H9 (cell line): ENCODE measurements at regions not wholly inside any gene's neighbourhood (a gene's known extent, or its start where the extent isn't known, plus 50 kb on each side); places are given as distances from the start of the nearest gene placed in this dataset.

ENCODE experiments used
- DNase-seq: peaks from one replicate; pipeline ENCODE4 v3.0.0-alpha.2; 2017
- H2AFZ ChIP-seq: one replicate; pipeline ENCODE4 v1.6.1; 2013; ENCODE audit warnings: mild to moderate bottlenecking, low read length, control low read depth, moderate library complexity
- H2AK5ac ChIP-seq: 2 replicates; pipeline ENCODE4 v1.6.1; 2013; ENCODE audit warnings: low read length, control low read depth, mixed read lengths; ENCODE audit not compliant: insufficient read length
- H2BK120ac ChIP-seq: one replicate; pipeline ENCODE4 v1.6.1; 2013; ENCODE audit warnings: low read depth, mild to moderate bottlenecking, low read length, control low read depth, inconsistent platforms; ENCODE audit not compliant: poor library complexity, severe bottlenecking
- H2BK12ac ChIP-seq: 2 replicates; pipeline ENCODE4 v1.6.1; 2013; ENCODE audit warnings: low read length, control low read depth, mixed read lengths, low read depth; ENCODE audit not compliant: insufficient read length
- H2BK15ac ChIP-seq: 2 replicates; pipeline ENCODE4 v1.6.1; 2013; ENCODE audit warnings: low read depth, low read length, control low read depth
- H2BK20ac ChIP-seq: one replicate; pipeline ENCODE4 v1.6.1; 2013; ENCODE audit warnings: low read depth, mild to moderate bottlenecking, low read length, control low read depth, inconsistent platforms; ENCODE audit not compliant: poor library complexity, severe bottlenecking
- H2BK5ac ChIP-seq: 2 replicates; pipeline ENCODE4 v1.6.1; 2013; ENCODE audit warnings: low read length, control low read depth, mixed read lengths; ENCODE audit not compliant: insufficient read length
- H3K14ac ChIP-seq: 2 replicates; pipeline ENCODE4 v1.6.1; 2013; ENCODE audit warnings: low read length, control low read depth; ENCODE audit not compliant: insufficient read depth
- H3K18ac ChIP-seq: 2 replicates; pipeline ENCODE4 v1.6.1; 2013; ENCODE audit warnings: low read depth, mild to moderate bottlenecking, mixed read lengths, low read length, control low read depth; ENCODE audit not compliant: insufficient read length
- H3K23ac ChIP-seq: 2 replicates; pipeline ENCODE4 v1.6.1; 2013; ENCODE audit warnings: low read length, control low read depth, mixed read lengths, low read depth; ENCODE audit not compliant: insufficient read length
- H3K23me2 ChIP-seq: 2 replicates; pipeline ENCODE4 v1.6.1; 2013; ENCODE audit warnings: low read depth, mild to moderate bottlenecking, mixed read lengths, low read length, control low read depth; ENCODE audit not compliant: insufficient read length, poor library complexity, severe bottlenecking
- H3K27ac ChIP-seq: 2 replicates; pipeline ENCODE4 v1.5.1; 2013; ENCODE audit warnings: low read length, control low read depth, mixed read lengths, low read depth; ENCODE audit not compliant: insufficient read length
- H3K27me3 ChIP-seq: 2 replicates; pipeline ENCODE4 v1.6.1; 2013; ENCODE audit warnings: low read length, control low read depth, inconsistent platforms; ENCODE audit not compliant: insufficient read depth
- H3K4ac ChIP-seq: 2 replicates; pipeline ENCODE4 v1.6.1; 2013; ENCODE audit warnings: low read depth, mild to moderate bottlenecking, control low read depth, inconsistent platforms, low read length, moderate library complexity
- H3K4me1 ChIP-seq: 2 replicates; pipeline ENCODE4 v1.6.1; 2013; ENCODE audit warnings: low read length, control low read depth, inconsistent platforms; ENCODE audit not compliant: insufficient read depth
- H3K4me2 ChIP-seq: 2 replicates; pipeline ENCODE4 v1.6.1; 2013; ENCODE audit warnings: low read length, control low read depth, mixed read lengths; ENCODE audit not compliant: insufficient read length, insufficient read depth
- H3K56ac ChIP-seq: 2 replicates; pipeline ENCODE4 v1.6.1; 2013; ENCODE audit warnings: low read depth, mild to moderate bottlenecking, mixed read lengths, low read length, control low read depth; ENCODE audit not compliant: insufficient read length
- H3K79me1 ChIP-seq: 2 replicates; pipeline ENCODE4 v1.6.1; 2013; ENCODE audit warnings: low read depth, mild to moderate bottlenecking, moderate library complexity, low read length, control low read depth, inconsistent platforms; ENCODE audit not compliant: insufficient read depth, poor library complexity, severe bottlenecking
- H3K79me2 ChIP-seq: 2 replicates; pipeline ENCODE4 v1.6.1; 2013; ENCODE audit warnings: low read length, control low read depth, inconsistent platforms; ENCODE audit not compliant: insufficient read depth
- H3K9ac ChIP-seq: 2 replicates; pipeline ENCODE4 v1.6.1; 2013; ENCODE audit warnings: low read length, control low read depth, mixed read lengths; ENCODE audit not compliant: insufficient read length; ENCODE audit errors: extremely low read depth
- H3K9me3 ChIP-seq: one replicate; pipeline ENCODE4 v1.6.1; 2013; ENCODE audit warnings: low read depth, low read length, inconsistent platforms; ENCODE audit not compliant: control insufficient read depth
- H3T11ph ChIP-seq: one replicate; pipeline ENCODE4 v1.6.1; 2013; ENCODE audit warnings: mild to moderate bottlenecking, low read length, control low read depth, inconsistent platforms
- H4K20me1 ChIP-seq: one replicate; pipeline ENCODE4 v1.6.1; 2013; ENCODE audit not compliant: control insufficient read depth, insufficient read length, insufficient read depth
- H4K5ac ChIP-seq: 2 replicates; pipeline ENCODE4 v1.6.1; 2013; ENCODE audit warnings: low read depth, mild to moderate bottlenecking, mixed read lengths, low read length, control low read depth; ENCODE audit not compliant: insufficient read length
- H4K8ac ChIP-seq: replicated peaks from 2 replicates; pipeline ENCODE4 v1.6.1; 2013; ENCODE audit warnings: low read length, control low read depth, mixed read lengths, low read depth; ENCODE audit not compliant: insufficient read length
- H4K91ac ChIP-seq: 2 replicates; pipeline ENCODE4 v1.6.1; 2013; ENCODE audit warnings: low read depth, mild to moderate bottlenecking, moderate library complexity, mixed read lengths, low read length, control low read depth; ENCODE audit not compliant: insufficient read length
- H3K27ac Mint-ChIP-seq, 3 experiments: 2 replicates in 2 of 3; 3 replicates in 1 of 3; pipeline ENCODE4 v1.8.0; 2020 to 2021; ENCODE audit warnings: mixed read lengths in 3 of 3, mild to moderate bottlenecking in 1 of 3, moderate library complexity in 1 of 3
- H3K27me3 Mint-ChIP-seq: 2 replicates; pipeline ENCODE4 v1.8.0; 2021; ENCODE audit warnings: low read depth, mild to moderate bottlenecking, moderate library complexity, mixed read lengths
- H3K36me3 Mint-ChIP-seq, 3 experiments: 2 replicates in 2 of 3; 3 replicates in 1 of 3; pipeline ENCODE4 v1.8.0; 2020 to 2021; ENCODE audit warnings: low read depth in 3 of 3, mixed read lengths in 3 of 3; ENCODE audit not compliant: insufficient read depth in 1 of 3
- H3K4me1 Mint-ChIP-seq, 2 experiments: 2 replicates each; pipeline ENCODE4 v1.8.0; 2020; ENCODE audit warnings: mixed read lengths in 2 of 2
- H3K4me3 Mint-ChIP-seq, 2 experiments: 2 replicates in 1 of 2; 3 replicates in 1 of 2; pipeline ENCODE4 v1.8.0; 2020 to 2021; ENCODE audit warnings: mild to moderate bottlenecking in 2 of 2, mixed read lengths in 2 of 2, moderate library complexity in 1 of 2
- H3K9me3 Mint-ChIP-seq, 2 experiments: 2 replicates in 1 of 2; 3 replicates in 1 of 2; pipeline ENCODE4 v1.8.0; 2020; ENCODE audit warnings: mild to moderate bottlenecking in 2 of 2, mixed read lengths in 2 of 2, moderate library complexity in 1 of 2
- WGBS: extraction: QIAGEN DNeasy Blood & Tissue Kit; methylation state at CpG from one replicate; pipeline ENCODE4 v1.1.7; 2013; ENCODE audit warnings: missing lambda C conversion rate, low lambda C conversion rate, mixed read lengths; ENCODE audit not compliant: insufficient read length; ENCODE audit errors: extremely low coverage; 5-methylcytosine and 5-hydroxymethylcytosine counted together
- TF ChIP-seq, protein P1 (sequence below): fragments of 200-600 bp; sonication (generic); conservative IDR thresholded peaks from 3 replicates; pipeline ENCODE4 v1.8.0; 2021; ENCODE audit warnings: antibody characterized with exemption, mild to moderate bottlenecking

DNA sequence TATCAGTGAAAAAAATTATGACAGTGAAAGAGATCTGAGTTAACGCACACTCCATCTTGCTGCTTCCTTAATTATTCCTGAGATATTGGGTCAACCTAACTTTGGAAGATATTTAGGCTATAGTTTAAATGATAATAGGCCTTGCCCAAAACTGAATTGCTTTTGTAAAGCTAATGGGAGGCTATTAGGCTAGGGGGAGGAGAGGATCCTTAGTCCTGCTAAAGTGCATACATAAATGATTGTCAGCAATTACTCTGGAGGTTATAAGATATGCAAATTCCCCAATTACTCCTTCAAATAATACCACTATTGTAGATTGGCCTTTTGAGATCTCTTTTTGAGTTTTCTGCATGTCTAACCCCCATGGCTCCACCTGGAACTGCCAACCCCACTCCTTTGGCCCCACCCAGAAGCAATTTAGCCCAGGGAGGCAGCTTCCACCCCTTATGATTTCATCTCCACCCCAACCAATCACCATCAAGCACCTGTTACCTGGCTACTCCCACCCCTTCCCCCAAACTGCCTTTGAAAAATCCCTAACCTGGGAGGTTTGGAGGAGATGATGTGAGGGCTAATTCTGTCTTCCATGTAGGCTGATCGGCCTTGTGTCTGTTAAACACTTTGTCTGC lies 509.3 kb upstream of the TGFBR2 start:
- Histone ChIP-seq H3K4me2 (no peak overlapping the region), H3K79me2 (no peaks in the 10 kb centered on the region), H2BK20ac (no peak overlapping the region), H2AK5ac (no peak overlapping the region), H2BK15ac (no peak overlapping the region), H3K9me3 (no peaks in the 10 kb centered on the region), H3K79me1 (no peaks in the 10 kb centered on the region), H3K9ac (no peak overlapping the region), H3K27ac (no peak overlapping the region), H2BK12ac (no peak overlapping the region), H3K56ac (no peak overlapping the region), H3K14ac (no peak overlapping the region), H3K23me2 (no peaks in the 10 kb centered on the region), H3K18ac (no peak overlapping the region), H3T11ph (no peak overlapping the region), H3K27me3 (no peaks in the 10 kb centered on the region), H4K91ac (no peak overlapping the region), H2BK5ac (no peak overlapping the region), H3K4ac (no peak overlapping the region), H4K20me1 (no peaks in the 10 kb centered on the region), H3K4me1 (no peaks in the 10 kb centered on the region; the same call in 1 of the 2 replicates), H4K8ac (no peak overlapping the region), H4K5ac (no peak overlapping the region), H3K23ac (no peak overlapping the region), H2AFZ (peak overlapping the region; percentile 11), H2BK120ac (no peak overlapping the region)
- H3K4me1 Mint-ChIP-seq, result peaks cover 12 to 18% of the 10 kb centered on the region in 2 experiments
- H3K36me3 Mint-ChIP-seq, result peaks cover 6 to 9% (median 9%) of the 10 kb centered on the region in 3 experiments; a peak in 6 of 7 replicates
- WGBS, result no CpG with 5 or more reads among the region's 2 CpGs
- TF ChIP-seq, protein P1, sequence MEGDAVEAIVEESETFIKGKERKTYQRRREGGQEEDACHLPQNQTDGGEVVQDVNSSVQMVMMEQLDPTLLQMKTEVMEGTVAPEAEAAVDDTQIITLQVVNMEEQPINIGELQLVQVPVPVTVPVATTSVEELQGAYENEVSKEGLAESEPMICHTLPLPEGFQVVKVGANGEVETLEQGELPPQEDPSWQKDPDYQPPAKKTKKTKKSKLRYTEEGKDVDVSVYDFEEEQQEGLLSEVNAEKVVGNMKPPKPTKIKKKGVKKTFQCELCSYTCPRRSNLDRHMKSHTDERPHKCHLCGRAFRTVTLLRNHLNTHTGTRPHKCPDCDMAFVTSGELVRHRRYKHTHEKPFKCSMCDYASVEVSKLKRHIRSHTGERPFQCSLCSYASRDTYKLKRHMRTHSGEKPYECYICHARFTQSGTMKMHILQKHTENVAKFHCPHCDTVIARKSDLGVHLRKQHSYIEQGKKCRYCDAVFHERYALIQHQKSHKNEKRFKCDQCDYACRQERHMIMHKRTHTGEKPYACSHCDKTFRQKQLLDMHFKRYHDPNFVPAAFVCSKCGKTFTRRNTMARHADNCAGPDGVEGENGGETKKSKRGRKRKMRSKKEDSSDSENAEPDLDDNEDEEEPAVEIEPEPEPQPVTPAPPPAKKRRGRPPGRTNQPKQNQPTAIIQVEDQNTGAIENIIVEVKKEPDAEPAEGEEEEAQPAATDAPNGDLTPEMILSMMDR, result no peak
- peaks cover 5 to 8% of the 10 kb centered on the region in 2 experiments; a peak in 4 of 5 replicates for H3K9me3 Mint-ChIP-seq
- no peak overlapping the region; a peak in 1 of 7 replicates for H3K27ac Mint-ChIP-seq
- DNase-seq, result peak; percentile 52
- H3K27me3 Mint-ChIP-seq, result peaks cover 12% of the 10 kb centered on the region
- H3K4me3 Mint-ChIP-seq, result no peak overlapping the region
